CD8-positive, alpha-beta memory T cell (primary cell): ENCODE measurements at regions not wholly inside any gene's neighbourhood (a gene's known extent, or its start where the extent isn't known, plus 50 kb on each side); places are given as distances from the start of the nearest gene placed in this dataset.

Experiments
- CTCF ChIA-PET: fragments of 350-600 bp; sonication (Branson Sonifier 250); formaldehyde crosslinking; loops from one replicate; lab custom pipeline; 2021; ENCODE audit warnings: antibody characterized with exemption; lab: Charles Lee
- POLR2A ChIA-PET: fragments of 350-600 bp; sonication (Branson Sonifier 250); formaldehyde crosslinking; loops from one replicate; lab custom pipeline; 2021; ENCODE audit warnings: antibody characterized with exemption; lab: Charles Lee
- DNase-seq, 5 donors: peaks; one replicate each; pipeline versions ENCODE4 v3.0.0 to v3.0.0-alpha.2; 2020 to 2022; ENCODE audit warnings: mixed read lengths in 1 of 5
- H3K27ac ChIP-seq: one replicate; pipeline ENCODE4 v1.7.0; 2013; ENCODE audit warnings: low read depth, mild to moderate bottlenecking, low read length, moderate library complexity
- H3K27me3 ChIP-seq: 2 replicates; pipeline ENCODE4 v1.7.0; 2013; ENCODE audit warnings: low read length, mild to moderate bottlenecking; ENCODE audit not compliant: insufficient read depth, poor library complexity, severe bottlenecking
- H3K36me3 ChIP-seq: 2 replicates; pipeline ENCODE4 v1.7.0; 2013; ENCODE audit warnings: mild to moderate bottlenecking, low read length, moderate library complexity; ENCODE audit not compliant: insufficient read depth
- H3K4me1 ChIP-seq: 2 replicates; pipeline ENCODE4 v1.7.0; 2013; ENCODE audit warnings: mild to moderate bottlenecking, low read length, moderate library complexity; ENCODE audit not compliant: insufficient read depth
- H3K4me3 ChIP-seq: 2 replicates; pipeline ENCODE4 v1.7.0; 2013; ENCODE audit warnings: mild to moderate bottlenecking, low read length
- H3K9me3 ChIP-seq: 2 replicates; pipeline ENCODE4 v1.7.0; 2013; ENCODE audit warnings: mild to moderate bottlenecking, low read length
- H3K27ac Mint-ChIP-seq, 8 donors: one replicate each; pipeline ENCODE4 v1.8.0; 2020 to 2021; ENCODE audit warnings: mixed read lengths in 8 of 8, mild to moderate bottlenecking in 6 of 8, inconsistent platforms in 3 of 8, moderate library complexity in 3 of 8
- H3K27me3 Mint-ChIP-seq, 2 donors: one replicate each; pipeline ENCODE4 v1.8.0; 2020 to 2021; ENCODE audit warnings: mixed read lengths in 2 of 2, mild to moderate bottlenecking in 1 of 2, moderate library complexity in 1 of 2
- H3K36me3 Mint-ChIP-seq, 3 donors: one replicate each; pipeline ENCODE4 v1.8.0; 2020 to 2021; ENCODE audit warnings: mixed read lengths in 3 of 3, inconsistent platforms in 1 of 3, mild to moderate bottlenecking in 1 of 3
- H3K4me1 Mint-ChIP-seq, 3 donors: one replicate each; pipeline ENCODE4 v1.8.0; 2020 to 2021; ENCODE audit warnings: mixed read lengths in 3 of 3, inconsistent platforms in 1 of 3, mild to moderate bottlenecking in 1 of 3
- H3K4me3 Mint-ChIP-seq, 7 donors: one replicate each; pipeline ENCODE4 v1.8.0; 2020 to 2021; ENCODE audit warnings: mixed read lengths in 7 of 7, mild to moderate bottlenecking in 6 of 7, moderate library complexity in 4 of 7, inconsistent platforms in 2 of 7
- H3K9me3 Mint-ChIP-seq, 5 donors: one replicate each; pipeline ENCODE4 v1.8.0; 2020 to 2022; ENCODE audit warnings: mixed read lengths in 5 of 5, mild to moderate bottlenecking in 3 of 5, moderate library complexity in 2 of 5, inconsistent platforms in 1 of 5

- no peak overlapping the region for H3K27ac ChIP-seq
- Mint-ChIP-seq H3K36me3 (no peaks in the 10 kb centered on the region), H3K27ac (no peak overlapping the region), H3K9me3 (no peaks in the 10 kb centered on the region), H3K4me1 (no peaks in the 10 kb centered on the region), H3K27me3 (peaks cover 6 to 32% of the 10 kb centered on the region in 2 donors), H3K4me3 (no peak overlapping the region)
- H3K9me3 ChIP-seq: no peaks in the 10 kb centered on the region
- H3K4me3 ChIP-seq: no peak overlapping the region
- no peaks in the 10 kb centered on the region for H3K4me1 ChIP-seq
- H3K27me3 ChIP-seq: no peaks in the 10 kb centered on the region
- ChIA-PET CTCF (no interaction called here), POLR2A (no interaction called here)
- no peak for DNase-seq
- no peaks in the 10 kb centered on the region for H3K36me3 ChIP-seq
These were observed 234.3 kb upstream of the POU2AF2 start for GRCh38 chr11:111011275-111011594.

DNA sequence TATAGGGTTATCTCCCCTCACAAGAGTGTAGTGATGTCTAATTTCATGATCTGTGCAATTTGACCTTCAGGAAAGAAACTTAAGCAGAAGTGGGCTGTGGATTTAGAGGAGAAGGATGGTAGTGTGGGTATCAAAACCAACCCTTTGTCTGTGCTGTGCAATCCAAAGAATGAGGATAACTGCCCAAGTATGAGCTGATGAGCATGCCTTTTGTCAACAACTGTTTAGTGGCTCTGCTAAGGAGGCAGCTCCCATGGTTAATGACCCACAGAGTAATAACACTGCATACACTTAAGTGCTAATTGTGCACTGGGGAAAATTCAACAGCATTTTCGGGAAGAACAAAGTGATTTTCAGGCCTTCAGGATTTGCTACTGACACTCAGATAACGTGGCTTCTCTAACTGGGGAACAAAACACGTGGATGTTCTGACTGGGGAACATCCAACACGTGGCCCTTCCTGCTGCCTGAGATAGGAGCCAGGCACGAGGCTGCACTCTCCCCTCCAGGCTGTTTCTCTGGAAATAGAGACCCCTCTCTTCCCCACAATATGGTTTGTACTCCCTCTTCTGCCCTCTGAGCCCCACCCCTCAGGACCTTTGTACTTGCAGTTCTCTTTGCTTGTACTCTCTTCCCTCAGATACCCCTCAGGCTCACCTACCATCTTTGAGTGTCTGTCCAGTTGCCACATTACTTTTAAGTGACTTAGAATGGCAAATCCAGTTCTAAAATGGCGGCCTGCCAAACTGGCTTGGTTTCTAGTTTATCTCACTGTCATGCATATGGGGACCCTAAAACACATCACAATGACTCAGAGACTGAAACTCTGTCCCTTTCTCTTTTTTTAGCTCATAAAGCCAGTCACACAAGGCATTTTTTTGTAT lies 234.9 kb upstream of the POU2AF2 start:
- no peaks in the 10 kb centered on the region for H3K36me3 Mint-ChIP-seq
- CTCF ChIA-PET: no interaction called here
- H3K4me1 Mint-ChIP-seq: no peaks in the 10 kb centered on the region
- no peak overlapping the region for H3K27ac ChIP-seq
- POLR2A ChIA-PET: no interaction called here
- H3K27ac Mint-ChIP-seq: no peak overlapping the region
- H3K4me3 Mint-ChIP-seq: no peak overlapping the region
- H3K4me1 ChIP-seq: no peaks in the 10 kb centered on the region
- DNase-seq: no peak
- H3K9me3 ChIP-seq: no peaks in the 10 kb centered on the region
- no peaks in the 10 kb centered on the region for H3K36me3 ChIP-seq
- H3K9me3 Mint-ChIP-seq: no peaks in the 10 kb centered on the region
- H3K27me3 Mint-ChIP-seq: peaks cover 6 to 32% of the 10 kb centered on the region in 2 donors
- no peak overlapping the region for H3K4me3 ChIP-seq
- H3K27me3 ChIP-seq: no peaks in the 10 kb centered on the region

DNA sequence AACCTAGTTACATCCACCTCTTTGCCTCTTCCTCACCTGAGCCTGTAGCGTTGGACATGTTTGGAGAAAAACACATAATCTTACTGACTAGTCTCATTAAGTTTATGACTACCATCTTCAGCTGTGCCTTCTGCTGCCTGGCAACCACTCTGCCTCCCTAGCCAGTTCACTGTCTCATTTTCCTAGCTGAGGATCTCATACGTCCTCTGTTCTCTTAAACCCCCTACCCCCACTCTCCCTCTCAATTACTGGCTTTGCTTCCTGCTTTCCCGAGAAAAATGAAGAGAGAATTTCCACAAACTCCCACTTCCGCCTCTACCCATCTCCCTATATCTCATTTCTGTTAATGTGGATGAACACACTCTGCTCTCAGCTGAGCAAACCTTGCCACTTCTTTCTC lies 239.3 kb upstream of the POU2AF2 start:
- Histone ChIP-seq H3K27ac (no peak overlapping the region), H3K27me3 (no peaks in the 10 kb centered on the region), H3K4me3 (no peak overlapping the region), H3K4me1 (no peaks in the 10 kb centered on the region), H3K36me3 (no peaks in the 10 kb centered on the region), H3K9me3 (no peaks in the 10 kb centered on the region)
- no peaks in the 10 kb centered on the region for H3K4me1 Mint-ChIP-seq
- ChIA-PET CTCF (no interaction called here), POLR2A (no interaction called here)
- peaks cover 9 to 16% of the 10 kb centered on the region in 2 donors for H3K27me3 Mint-ChIP-seq
- no peak overlapping the region for H3K4me3 Mint-ChIP-seq
- H3K36me3 Mint-ChIP-seq: no peaks in the 10 kb centered on the region
- DNase-seq: no peak
- no peak overlapping the region for H3K27ac Mint-ChIP-seq
- H3K9me3 Mint-ChIP-seq: no peaks in the 10 kb centered on the region

GRCh38 chr11:111001986-111002611 lies 243.4 kb upstream of the POU2AF2 start:
- no peaks in the 10 kb centered on the region for H3K9me3 Mint-ChIP-seq
- no peaks in the 10 kb centered on the region for H3K36me3 Mint-ChIP-seq
- H3K4me3 Mint-ChIP-seq: no peak overlapping the region
- Histone ChIP-seq H3K27ac (no peak overlapping the region), H3K36me3 (no peaks in the 10 kb centered on the region), H3K4me3 (no peak overlapping the region), H3K27me3 (no peaks in the 10 kb centered on the region), H3K4me1 (no peaks in the 10 kb centered on the region), H3K9me3 (no peaks in the 10 kb centered on the region)
- CTCF ChIA-PET: interaction anchor here (1.2 kb wide), 1 partner anchor 10 kb away, joined by 3 read pairs; no protein-coding TSS in a partner anchor
- no peaks in the 10 kb centered on the region for H3K4me1 Mint-ChIP-seq
- peaks cover 3 to 6% of the 10 kb centered on the region in 2 donors for H3K27me3 Mint-ChIP-seq
- POLR2A ChIA-PET: no interaction called here
- no peak for DNase-seq
- no peak overlapping the region for H3K27ac Mint-ChIP-seq

DNA sequence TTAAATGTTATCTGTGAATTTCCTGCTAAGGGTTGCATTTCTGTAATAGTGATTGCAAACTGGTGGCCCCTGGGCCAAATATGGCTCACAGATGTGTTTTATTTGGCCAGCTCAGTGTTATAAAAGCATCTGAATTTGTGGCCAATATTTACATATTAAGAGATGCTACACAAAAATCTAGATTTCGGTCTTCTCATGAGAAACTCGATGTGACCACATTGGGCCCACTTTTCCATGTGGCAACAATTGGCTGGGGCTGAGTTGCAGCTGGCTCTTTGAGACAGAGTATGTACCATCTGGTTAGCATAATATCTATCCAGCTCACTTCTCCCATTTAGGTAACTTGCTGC lies 244.5 kb upstream of the POU2AF2 start:
- no peak overlapping the region for H3K27ac Mint-ChIP-seq
- H3K36me3 Mint-ChIP-seq: no peaks in the 10 kb centered on the region
- H3K4me1 ChIP-seq: no peaks in the 10 kb centered on the region
- no peak overlapping the region for H3K4me3 Mint-ChIP-seq
- no peaks in the 10 kb centered on the region for H3K9me3 Mint-ChIP-seq
- no peak for DNase-seq
- no peaks in the 10 kb centered on the region for H3K4me1 Mint-ChIP-seq
- no peak overlapping the region for H3K27ac ChIP-seq
- H3K4me3 ChIP-seq: no peak overlapping the region
- CTCF ChIA-PET: interaction anchor here (1.2 kb wide), 1 partner anchor 9 kb away, joined by 3 read pairs; no protein-coding TSS in a partner anchor
- no peaks in the 10 kb centered on the region for H3K36me3 ChIP-seq
- H3K27me3 Mint-ChIP-seq: peaks cover 6 to 10% of the 10 kb centered on the region in 2 donors
- POLR2A ChIA-PET: no interaction called here
- no peaks in the 10 kb centered on the region for H3K9me3 ChIP-seq
- H3K27me3 ChIP-seq: no peaks in the 10 kb centered on the region

DNA sequence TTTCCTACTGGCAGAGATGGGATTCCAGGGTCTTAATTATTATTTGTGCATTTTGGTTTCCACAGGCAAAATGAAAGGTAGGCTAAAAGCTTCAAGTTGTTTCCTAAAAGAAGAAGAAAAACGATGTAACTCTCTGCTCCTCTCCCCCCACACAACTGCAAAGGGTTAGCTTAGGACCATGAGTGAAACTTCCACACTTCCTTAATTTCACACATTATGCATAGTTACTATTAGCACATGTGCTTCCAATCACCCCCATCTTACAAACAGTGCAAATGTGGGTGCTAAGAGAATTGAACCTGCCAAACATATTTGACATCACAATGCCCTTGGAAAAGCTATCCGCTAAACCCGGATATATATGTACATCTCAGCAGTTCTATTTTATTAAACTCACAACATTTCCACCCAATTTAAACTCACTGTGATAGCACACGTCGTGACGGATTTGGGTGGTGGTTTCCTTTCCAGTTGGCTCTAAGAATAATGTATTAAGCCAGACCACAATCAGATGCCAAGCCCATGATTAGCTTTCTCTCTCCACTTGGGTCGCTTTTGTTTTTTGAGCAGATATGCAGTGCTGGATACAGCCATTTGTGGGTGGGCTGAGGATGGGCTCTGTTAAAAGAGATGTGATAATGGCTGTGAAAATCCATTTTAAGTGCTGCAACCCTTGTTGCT lies 245.0 kb upstream of the POU2AF2 start:
- Histone ChIP-seq H3K36me3 (no peaks in the 10 kb centered on the region), H3K4me3 (no peak overlapping the region), H3K27ac (no peak overlapping the region), H3K9me3 (no peaks in the 10 kb centered on the region), H3K4me1 (no peaks in the 10 kb centered on the region), H3K27me3 (no peaks in the 10 kb centered on the region)
- Mint-ChIP-seq H3K9me3 (no peaks in the 10 kb centered on the region), H3K4me3 (no peak overlapping the region), H3K4me1 (no peaks in the 10 kb centered on the region), H3K27ac (no peak overlapping the region), H3K36me3 (no peaks in the 10 kb centered on the region), H3K27me3 (peaks cover 6 to 12% of the 10 kb centered on the region in 2 donors)
- ChIA-PET POLR2A (no interaction called here), CTCF (interaction anchor here (1.2 kb wide), 1 partner anchor 8 kb away, joined by 3 read pairs; no protein-coding TSS in a partner anchor)
- DNase-seq: no peak

GRCh38 chr11:110992481-110992880 lies 253.0 kb upstream of the POU2AF2 start:
- Mint-ChIP-seq H3K9me3 (no peaks in the 10 kb centered on the region), H3K4me1 (no peaks in the 10 kb centered on the region), H3K27me3 (peaks cover 4 to 27% of the 10 kb centered on the region in 2 donors), H3K4me3 (no peak overlapping the region), H3K27ac (no peak overlapping the region), H3K36me3 (no peaks in the 10 kb centered on the region)
- Histone ChIP-seq H3K36me3 (no peaks in the 10 kb centered on the region), H3K4me3 (no peak overlapping the region), H3K4me1 (no peaks in the 10 kb centered on the region), H3K9me3 (no peaks in the 10 kb centered on the region), H3K27me3 (no peaks in the 10 kb centered on the region), H3K27ac (no peak overlapping the region)
- POLR2A ChIA-PET: no interaction called here
- DNase-seq: no peak
- CTCF ChIA-PET: interaction anchor here (0.9 kb wide), 1 partner anchor 9 kb away, joined by 3 read pairs; no protein-coding TSS in a partner anchor
